ENCODE measurements at regions not wholly inside any gene's neighbourhood (a gene's known extent, or its start where the extent isn't known, plus 50 kb on each side); places are given as distances from the start of the nearest gene placed in this dataset.

DNA sequence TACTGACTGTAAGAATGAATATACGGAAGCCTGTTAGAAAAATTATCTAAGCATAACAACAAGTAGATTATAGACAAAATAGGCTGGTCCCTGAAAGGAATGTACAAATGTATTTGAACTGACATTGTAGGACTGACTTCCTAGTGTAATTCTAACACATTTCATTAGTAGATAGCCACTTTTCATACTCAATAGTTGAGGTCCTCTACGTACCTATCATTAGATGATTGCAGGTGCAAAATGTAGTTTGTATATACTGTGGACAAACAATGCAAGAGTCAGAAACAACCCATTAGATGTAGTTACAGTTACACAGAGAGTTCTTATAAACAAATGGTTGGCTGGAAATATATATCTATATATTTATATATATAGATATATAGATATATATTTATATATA is 402.3 kb upstream of the SLITRK6 start:
- no peak for DNase-seq (ENCODE audit: low spot score)

DNA sequence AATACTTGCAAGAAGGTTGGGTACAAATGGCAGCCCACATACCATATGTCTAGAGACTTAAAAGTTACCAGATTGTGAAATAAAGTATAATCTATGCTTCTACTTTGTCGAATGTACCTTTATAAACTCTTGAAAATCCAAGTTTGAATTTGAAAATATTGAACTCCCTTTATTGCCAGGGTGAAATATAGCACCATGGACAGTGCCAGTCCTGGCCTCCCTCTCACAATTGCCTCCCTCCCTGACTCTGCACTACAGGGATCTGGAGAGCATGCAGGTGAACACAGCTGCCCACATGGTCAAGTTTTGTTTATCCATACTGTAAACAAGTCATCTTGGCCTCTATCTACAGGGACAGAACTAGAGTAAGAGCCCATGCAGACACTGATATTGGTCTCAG is 394.1 kb upstream of the SLITRK6 start:
- no peak for DNase-seq (ENCODE audit: low spot score)

DNA sequence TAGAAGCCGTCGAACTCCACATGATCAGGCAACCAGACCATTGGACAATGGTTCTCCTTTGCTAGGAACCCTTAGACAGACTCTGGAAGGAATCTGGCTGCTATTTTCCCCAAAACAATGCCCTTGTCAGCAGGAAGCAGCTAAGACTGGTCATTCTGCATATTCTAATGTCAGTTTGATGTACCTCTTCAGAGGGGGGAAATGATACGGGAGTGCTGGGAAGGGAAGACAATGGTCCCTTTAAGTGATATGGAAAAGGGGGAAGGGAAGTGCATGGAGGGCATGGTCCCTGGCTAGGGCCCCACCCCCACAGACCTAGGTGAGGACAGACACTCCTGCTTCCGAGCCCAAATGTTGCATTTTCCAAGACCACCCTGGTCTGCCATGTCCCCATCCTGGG is 389.0 kb upstream of the SLITRK6 start:
- no peak for DNase-seq (ENCODE audit: low spot score)

DNA sequence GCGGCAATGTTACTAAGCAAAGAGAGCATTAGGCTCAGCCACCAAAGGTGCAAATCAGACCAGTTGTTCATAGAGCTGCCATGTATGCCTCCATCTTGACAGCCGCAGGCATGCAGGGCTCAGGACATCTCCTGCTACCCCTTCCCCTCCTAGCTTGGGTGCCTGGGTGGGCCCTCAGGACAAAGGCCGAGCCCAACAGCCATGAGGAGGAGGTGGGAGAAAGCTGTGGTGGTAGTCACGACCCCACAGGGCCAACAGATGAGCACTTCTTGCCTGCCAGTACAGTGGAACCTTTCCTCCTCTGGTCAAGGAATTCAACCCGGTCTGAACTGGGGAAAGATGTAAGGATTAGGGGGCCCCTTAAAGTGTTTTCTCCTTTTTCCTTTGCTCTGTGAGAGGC is 386.4 kb upstream of the SLITRK6 start:
- DNase-seq (ENCODE audit: low spot score), result no peak

DNA sequence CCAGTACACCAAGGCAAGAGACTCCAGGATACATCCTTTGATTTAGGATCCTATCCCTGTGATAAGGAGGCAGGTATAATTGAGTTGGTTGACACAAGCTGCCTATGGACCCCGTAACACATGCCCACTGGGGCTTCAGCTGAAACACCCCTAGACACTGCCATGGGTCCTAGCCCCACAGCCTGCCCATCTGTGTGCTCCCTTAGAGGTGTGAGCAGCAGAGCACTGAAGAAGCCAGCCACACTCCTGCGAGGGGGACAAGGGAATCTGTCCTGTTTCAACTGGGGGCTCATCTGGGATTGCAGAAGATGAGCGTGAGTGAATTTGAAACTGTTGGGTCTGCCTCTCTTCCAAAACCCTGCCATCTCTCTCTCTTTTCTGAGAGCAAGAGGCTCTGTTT is 385.9 kb upstream of the SLITRK6 start:
- DNase-seq (ENCODE audit: low spot score), result no peak

DNA sequence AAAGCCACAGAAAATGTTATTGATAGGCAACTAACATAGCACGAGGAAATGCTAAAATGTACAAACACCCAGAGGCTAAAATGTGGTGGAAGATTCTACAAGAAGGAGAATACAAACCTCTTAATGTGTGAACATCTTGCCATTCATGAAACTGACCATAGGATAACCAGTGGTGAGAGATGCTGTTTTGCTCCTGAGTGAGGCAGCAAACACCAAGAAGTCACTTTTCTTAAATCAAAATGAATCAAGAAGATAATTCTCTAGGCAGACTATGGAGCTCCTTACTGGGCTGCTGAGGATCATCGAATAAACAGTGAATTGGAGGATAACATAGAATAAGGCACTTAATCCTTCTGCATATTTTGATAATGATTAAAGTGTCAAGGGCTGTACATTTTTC is 375.4 kb upstream of the SLITRK6 start:
- DNase-seq (ENCODE audit: low spot score), result peak; percentile 9

DNA sequence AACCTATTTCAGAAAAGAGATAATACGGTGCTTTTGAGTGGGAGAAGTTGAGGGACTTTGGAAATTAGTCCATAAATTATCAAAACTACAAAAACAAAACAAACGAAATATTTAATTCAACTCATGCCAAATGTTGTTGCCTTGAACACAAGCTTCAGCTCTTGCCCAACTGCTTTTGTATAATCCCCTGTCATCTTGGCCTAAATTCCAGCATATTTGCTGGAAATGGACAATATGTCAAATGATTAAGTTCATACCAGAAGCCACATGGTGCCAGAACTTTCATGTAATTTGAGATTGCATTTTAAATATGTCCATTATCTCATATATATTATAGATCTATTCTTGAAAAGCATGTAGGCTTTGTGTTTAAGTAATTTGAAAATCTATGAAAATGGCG is 373.7 kb upstream of the SLITRK6 start:
- no peak for DNase-seq (ENCODE audit: low spot score)

DNA sequence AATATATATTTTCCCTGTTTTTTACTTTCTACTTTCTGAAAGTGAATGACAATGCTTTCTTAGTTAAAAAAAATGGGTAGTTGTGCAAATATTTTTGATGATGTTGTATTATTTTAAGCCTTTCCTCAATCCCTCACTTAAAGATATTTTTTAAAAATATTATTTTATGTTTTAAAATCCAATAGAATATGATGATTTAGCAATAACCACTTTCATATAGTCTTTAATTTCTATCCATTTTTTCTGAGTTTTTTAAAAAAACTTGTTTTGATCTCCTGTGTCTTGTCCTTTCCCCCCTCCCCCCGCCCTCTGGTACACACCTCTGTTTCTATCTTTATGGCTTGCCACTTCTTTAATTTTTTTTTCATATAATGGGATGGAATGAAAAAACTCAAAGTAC is 362.0 kb upstream of the SLITRK6 start:
- no peak for DNase-seq (ENCODE audit: low spot score)

DNA sequence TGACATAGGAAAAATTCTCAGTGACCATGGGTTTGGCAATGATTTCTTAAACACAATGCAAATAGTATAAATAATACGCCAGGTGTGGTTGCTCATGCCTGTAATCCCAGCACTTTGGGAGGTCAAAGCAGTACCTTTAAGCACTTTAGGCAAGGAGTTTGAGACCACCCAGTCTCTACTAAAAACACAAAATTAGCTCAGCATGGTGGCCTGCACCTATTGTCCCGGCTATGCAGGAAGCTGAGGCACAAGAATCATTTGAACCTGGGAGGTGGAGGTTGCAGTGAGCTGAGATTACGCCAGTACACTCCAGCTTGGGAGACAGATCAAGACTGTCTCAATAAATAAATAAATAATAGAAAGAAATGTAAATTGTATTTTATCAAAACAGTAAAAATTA is 356.5 kb upstream of the SLITRK6 start:
- DNase-seq (ENCODE audit: low spot score), result no peak

DNA sequence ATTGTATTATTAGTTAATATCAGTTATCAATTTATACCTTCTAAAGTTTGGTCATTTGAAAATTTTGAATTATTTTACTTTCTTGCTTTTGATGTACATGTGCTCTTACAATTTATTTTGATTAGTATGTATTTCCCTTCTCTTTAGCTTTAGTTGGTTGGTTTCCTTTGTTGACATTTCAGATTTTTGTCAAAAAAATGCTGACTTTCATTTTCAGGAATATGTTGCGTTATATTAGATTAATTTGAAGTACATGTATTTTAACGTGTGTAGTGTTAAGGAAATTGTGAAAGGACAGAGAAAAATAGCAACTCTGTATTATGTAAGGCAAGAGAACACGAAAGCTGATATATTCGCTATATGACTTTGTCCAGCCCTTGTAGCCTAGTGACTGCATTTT is 342.9 kb upstream of the SLITRK6 start:
- DNase-seq (ENCODE audit: low spot score), result no peak

DNA sequence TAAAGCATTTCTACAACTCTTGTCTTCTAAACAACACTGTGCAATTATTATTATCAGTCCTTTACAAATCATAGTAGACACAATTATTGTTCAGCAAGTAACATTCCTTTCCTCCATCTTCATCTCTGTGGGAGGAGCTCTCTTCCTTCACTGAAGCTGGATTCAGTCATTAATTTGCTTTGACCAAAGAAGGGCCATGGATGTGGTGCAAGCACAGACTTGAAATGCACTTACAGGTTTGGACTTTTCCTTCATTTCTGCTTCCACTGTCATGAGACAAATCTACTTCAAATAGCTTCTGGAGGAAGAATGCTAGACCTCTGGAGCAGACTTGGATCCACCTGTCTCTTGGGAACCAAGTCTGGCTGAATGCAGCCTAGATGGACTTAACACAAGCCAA is 336.6 kb upstream of the SLITRK6 start:
- no peak for DNase-seq (ENCODE audit: low spot score)

DNA sequence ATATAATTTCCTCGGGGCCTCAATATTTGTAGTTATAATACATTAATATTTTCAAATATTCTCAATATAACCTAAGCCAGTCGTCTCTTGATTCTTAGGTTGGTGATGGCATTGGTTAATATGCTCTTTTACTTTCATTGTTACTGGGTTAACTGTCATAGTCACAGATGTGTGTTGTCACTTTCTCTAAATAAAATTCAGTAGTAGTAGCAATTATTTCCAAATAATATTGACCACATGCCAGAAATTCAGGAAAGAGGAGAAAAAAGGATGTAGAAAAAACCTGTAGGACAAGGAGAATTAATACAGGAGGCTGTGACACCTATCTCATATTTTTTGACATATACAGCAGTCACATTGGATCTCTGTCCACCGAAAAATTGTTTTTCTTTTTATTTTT is 322.7 kb upstream of the SLITRK6 start:
- DNase-seq (ENCODE audit: low spot score), result no peak

DNA sequence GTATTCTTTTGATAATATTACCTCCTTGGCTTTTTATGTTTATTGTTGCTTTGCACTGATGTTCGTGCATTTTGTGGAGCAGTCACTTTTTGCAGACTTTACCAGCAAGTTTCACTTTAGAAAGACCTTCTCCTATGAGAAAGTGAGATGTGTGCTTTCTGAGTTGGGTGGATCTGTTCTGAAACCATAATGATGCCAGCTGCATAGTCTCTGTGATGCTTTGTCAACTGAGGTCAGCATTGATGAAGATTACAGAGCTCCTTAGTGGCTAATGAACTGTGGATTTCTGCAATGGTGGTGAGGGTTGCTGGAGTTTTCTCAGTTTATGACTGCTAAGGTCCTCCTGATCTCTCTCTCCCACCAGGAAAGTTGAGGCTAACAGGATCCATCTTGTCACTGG is 309.9 kb upstream of the SLITRK6 start:
- no peak for DNase-seq (ENCODE audit: low spot score)

DNA sequence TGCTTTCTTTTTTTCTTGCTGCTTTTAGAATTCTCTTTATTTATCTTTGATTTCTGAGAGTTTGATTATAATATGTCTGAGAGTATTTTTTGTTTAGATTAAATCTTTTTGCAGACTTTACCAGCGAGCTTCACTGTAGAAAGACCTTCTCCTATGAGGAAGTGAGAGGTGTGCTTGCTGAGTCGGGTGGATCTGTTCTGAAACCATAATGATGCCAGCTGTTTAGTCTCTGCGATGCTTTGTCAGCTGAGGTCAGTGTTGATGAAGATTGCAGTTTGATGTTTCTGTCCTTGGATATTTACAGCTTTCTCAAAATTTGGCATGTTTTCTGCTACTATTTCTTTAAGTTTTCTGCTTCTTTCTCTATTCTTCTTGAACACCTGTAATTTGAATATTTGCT is 309.1 kb upstream of the SLITRK6 start:
- DNase-seq (ENCODE audit: low spot score), result no peak

DNA sequence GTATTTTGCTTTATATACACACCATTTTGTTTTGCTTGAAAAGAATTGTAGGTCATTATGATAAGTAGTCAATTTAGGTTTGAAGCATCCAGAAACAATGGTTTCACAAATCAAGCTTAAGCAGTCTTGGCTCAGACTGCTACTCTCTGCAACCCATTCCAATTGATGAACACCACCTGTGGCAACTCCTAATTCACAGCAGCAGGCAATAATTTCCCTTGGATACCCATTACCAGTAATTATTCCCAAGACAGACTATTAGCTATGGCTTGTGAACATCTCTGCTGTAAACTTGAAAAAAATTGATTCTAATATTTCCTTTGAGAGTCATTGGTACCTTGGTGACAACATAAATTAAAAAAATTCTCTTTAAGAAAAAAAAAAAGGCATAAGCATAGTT is 299.3 kb upstream of the SLITRK6 start:
- DNase-seq (ENCODE audit: low spot score), result no peak

DNA sequence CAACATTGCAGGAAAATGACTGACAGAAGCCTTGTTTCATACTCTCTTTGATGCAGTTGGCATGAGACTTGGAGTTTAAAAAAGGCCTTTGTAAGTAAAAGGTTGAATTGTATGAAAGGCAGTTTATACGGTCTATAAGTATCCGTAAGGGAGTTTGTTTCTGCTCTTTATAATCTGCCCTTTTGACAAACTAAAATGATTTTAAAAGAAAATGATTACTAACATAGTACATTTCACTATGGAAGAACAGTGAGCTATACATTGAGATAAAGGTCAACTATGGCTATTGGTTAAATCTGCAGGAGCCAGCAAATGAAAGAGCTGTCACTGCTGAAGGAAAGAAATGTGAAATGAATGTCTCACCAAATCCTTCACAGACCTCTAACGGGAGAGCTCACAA is 296.1 kb upstream of the SLITRK6 start:
- no peak for DNase-seq (ENCODE audit: low spot score)

DNA sequence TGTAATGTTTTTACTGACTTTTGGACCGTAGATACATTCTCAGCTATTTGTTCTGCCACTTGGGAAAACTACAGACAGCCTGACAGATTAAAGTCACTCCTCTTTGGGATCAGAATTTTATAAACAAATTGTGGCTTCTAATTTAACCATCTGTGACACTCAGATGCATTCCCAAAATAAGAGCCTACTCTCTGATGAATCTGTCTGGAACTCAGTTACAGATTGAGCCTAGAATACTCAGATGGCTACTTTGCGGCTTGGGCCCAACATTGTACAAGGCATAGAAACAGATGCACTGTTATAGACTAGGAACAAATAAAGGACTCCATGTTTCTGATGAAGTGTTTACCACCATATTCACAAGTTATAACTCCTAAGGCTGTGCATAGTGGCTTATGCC is 291.0 kb upstream of the SLITRK6 start:
- DNase-seq (ENCODE audit: low spot score), result no peak

DNA sequence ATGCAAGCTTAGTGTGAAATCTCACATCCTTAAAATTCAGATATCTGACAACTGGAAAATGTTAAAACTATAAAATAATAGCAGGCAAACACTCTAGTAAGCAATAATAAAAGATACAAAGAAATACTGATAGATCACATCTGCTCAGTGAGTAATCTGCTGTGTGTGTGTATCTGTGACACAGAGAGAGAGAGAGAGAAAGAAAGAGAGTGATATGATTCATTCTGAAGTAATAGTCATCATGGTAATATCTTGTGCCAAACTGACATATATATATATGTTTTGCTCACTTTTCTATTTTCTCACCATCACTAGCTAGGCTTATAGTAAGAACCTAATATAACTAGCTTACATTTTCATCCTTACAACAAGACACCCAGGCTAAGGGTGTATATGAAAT is 288.0 kb upstream of the SLITRK6 start:
- DNase-seq (ENCODE audit: low spot score), result no peak

DNA sequence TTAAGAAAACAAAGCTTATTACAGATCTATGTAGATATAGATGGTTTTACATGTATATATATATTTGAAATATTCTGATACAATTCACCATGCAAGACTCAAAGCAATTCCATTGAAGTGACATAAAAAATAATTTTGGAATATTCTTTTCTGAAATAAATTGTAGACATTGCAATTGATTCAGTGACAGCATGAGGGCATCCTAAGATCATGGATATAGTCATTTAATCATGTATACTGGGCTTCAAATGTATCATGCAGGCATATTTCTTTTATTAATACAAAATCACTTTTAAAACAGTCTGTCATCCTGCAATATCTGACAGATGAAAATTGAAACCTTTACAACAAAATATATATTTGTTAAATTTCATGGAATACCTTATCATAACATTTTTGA is 286.7 kb upstream of the SLITRK6 start:
- DNase-seq (ENCODE audit: low spot score), result peak; percentile 9

DNA sequence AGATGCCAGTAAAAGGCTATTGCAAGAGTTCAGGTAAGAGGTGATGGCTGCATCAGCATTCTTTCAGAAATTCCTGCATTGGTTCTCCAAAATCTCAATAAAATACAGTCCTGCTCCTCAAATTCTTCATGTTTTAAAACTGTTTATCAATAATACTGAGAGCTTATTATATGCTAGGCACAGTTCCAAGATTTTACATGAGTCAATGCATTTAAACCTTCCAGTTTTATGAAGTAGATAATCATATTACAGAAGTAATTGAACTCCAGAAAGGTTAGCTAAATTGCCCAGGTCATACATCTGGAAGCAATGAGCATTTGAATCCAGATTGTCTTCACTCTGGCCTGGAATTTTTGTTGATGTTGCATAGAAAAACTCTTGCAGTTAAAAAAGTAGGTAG is 282.9 kb upstream of the SLITRK6 start:
- DNase-seq (ENCODE audit: low spot score), result no peak

DNA sequence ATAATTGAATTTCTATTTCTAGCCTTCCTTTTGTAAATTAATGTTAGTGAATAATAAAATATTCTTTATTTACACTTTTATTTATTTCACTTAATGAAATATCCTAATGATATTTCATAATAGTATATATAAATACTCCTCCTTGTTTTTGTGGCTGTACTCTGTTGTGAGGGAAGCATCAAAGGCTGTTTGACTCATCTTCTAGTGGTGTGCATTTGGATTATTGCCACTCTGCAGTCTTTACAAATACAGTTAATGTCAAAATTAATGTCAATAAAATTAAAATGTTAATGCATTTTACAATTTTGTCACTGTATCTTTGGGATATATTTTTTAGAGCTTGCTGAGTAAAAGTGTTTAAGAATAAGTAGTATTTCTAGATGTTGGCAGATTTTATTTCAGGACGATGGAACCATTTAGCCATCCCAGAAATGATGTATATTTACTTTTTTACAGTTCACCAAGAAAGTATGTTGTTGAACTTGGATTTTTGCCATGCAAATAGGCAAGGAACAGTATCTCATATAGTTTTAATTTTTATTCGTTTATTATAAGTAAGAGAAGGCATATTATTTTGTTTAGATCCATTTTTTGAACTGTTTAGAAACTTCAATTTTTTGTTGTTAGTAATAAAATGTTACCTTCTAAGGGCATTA is 281.2 kb upstream of the SLITRK6 start:
- no peak for DNase-seq (ENCODE audit: low spot score)

DNA sequence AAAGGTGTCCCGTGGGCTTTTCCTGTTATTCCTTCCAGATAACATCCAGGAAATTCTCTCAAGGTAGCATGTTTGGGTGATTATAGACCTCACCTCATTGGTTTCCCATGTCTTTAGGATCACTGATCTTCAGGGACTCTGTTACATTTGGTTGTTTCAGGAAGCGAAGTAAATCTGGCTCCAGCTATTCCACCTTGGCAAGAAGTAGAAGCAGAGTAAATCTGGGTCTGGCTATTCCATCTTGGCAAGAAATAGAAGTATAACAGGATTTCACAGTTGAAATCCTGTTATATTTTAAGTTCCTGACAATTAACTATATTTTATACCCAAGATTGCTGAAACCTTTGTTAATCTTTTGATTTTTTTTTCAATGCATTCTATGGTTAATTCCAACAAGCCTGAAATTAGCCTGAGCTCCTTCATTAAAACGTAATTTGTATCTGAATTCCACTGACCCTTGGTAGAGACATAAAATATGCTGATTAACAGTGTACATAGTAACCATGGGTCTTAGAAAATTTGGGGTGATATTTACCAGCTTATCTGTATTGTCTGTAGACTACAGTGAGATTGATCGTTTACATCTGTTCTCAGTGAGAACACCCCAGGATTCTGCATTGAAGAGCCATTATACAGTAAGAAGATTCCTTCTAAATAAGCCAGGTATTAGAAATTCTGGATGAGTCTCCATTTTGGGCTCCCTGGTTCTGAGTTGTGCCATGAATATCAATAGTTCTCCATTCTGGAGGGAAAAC is 267.6 kb upstream of the SLITRK6 start:
- no peak for DNase-seq (ENCODE audit: low spot score)

DNA sequence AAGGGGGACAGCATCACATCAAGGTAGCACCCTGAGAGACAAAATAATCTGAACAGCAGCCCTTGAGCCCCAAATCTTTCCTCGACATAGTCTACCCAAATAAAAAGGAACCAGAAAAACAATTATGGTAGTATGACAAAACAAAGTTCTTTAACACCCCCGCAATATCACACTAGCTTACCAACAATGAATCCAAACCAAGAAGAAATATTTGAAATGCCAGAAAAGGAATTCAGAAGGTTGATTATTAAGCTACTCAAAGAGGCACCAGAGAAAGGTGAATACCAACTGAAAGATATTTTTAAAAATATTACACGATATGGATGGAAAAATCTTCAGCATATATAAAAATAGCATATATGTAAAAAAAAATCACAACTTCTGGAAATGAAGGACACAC is 252.9 kb upstream of the SLITRK6 start:
- no peak for DNase-seq (ENCODE audit: low spot score)

All from cerebellar cortex (tissue), 1 donor.